ENCODE measurements at regions not wholly inside any gene's neighbourhood (a gene's known extent, or its start where the extent isn't known, plus 50 kb on each side); places are given as distances from the start of the nearest gene placed in this dataset.

- Mint-ChIP-seq H3K4me3 (no peak overlapping the region), H3K4me1 (peaks cover 6% of the 10 kb centered on the region), H3K27ac (no peak overlapping the region), H3K9me3 (no peaks in the 10 kb centered on the region), H3K27me3 (ENCODE audit: insufficient read depth, low read depth) (no peaks in the 10 kb centered on the region), H3K36me3 (no peaks in the 10 kb centered on the region)
- Histone ChIP-seq H3K4me2 (no peak overlapping the region), H3K4me3 (no peak overlapping the region), H3K27me3 (peaks cover 53% of the 10 kb centered on the region), H3K36me3 (no peaks in the 10 kb centered on the region), H3K9me3 (ENCODE audit: low read depth) (no peaks in the 10 kb centered on the region), H3K79me2 (ENCODE audit: low read depth) (no peaks in the 10 kb centered on the region), H3F3A (ENCODE audit: low read depth) (no peaks in the 10 kb centered on the region), H2AFZ (replicated peaks) (no peak overlapping the region), H3K27ac (no peak overlapping the region), H4K20me1 (ENCODE audit: low read depth) (peaks cover 5% of the 10 kb centered on the region), H3K9ac (no peak overlapping the region), H3K4me1 (peaks cover 12% of the 10 kb centered on the region)
- TF ChIP-seq CTCF (IDR thresholded peaks at IDR 0.05) (no peak), EZH2phosphoT487 (IDR thresholded peaks at IDR 0.05) (no peak), EZH2 (IDR thresholded peaks at IDR 0.05) (no peak)
- no peak for DNase-seq (ENCODE audit: low spot score)
Observed at GRCh38 chr12:80032946-80033345, 66.4 kb upstream of the OTOGL start.

DNA sequence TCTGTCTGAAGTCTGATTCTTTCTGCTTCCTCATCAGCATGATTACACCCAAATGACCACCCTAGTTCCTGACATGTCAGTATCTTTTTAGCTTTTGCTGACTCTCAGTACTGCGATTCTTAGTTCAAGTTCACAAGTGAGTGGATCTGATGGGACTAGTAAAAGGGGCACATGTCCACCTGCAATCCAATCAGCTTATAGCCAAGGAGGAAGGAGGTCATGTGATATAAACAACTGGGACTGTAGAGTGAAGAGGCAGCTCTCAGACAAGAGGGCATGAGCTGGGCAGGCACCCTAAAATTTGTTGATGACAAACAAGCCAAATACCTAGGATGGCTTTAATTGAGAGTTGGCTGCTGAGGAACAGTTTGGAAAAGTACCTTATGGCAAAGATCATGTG lies 68.1 kb upstream of the OTOGL start:
- no peak overlapping the region for H3K27ac ChIP-seq

GRCh38 chr12:80025638-80026037 lies 73.7 kb upstream of the OTOGL start:
- H3K36me3 ChIP-seq, result no peaks in the 10 kb centered on the region
- no peaks in the 10 kb centered on the region for H3K27me3 ChIP-seq
- H4K20me1 ChIP-seq (ENCODE audit: low read depth), result no peaks in the 10 kb centered on the region
- H3K9me3 ChIP-seq (ENCODE audit: low read depth), result no peaks in the 10 kb centered on the region
- no peak overlapping the region for H3K9ac ChIP-seq
- H3K27ac ChIP-seq, result no peak overlapping the region
- Mint-ChIP-seq H3K9me3 (peaks cover 4% of the 10 kb centered on the region), H3K36me3 (no peaks in the 10 kb centered on the region), H3K4me3 (no peak overlapping the region), H3K27me3 (ENCODE audit: insufficient read depth, low read depth) (no peaks in the 10 kb centered on the region), H3K27ac (no peak overlapping the region), H3K4me1 (no peaks in the 10 kb centered on the region)
- no peak overlapping the region for H2AFZ ChIP-seq (replicated peaks)
- H3K4me3 ChIP-seq, result no peak overlapping the region
- TF ChIP-seq EZH2 (IDR thresholded peaks at IDR 0.05) (no peak), EZH2phosphoT487 (IDR thresholded peaks at IDR 0.05) (no peak), CTCF (IDR thresholded peaks at IDR 0.05) (no peak)
- H3K4me2 ChIP-seq, result no peak overlapping the region
- no peaks in the 10 kb centered on the region for H3K4me1 ChIP-seq
- no peaks in the 10 kb centered on the region for H3F3A ChIP-seq (ENCODE audit: low read depth)
- no peak for DNase-seq (ENCODE audit: low spot score)
- no peaks in the 10 kb centered on the region for H3K79me2 ChIP-seq (ENCODE audit: low read depth)

More for the DNA sequence above, 68.1 kb upstream of the OTOGL start:
- Histone ChIP-seq H4K20me1 (ENCODE audit: low read depth) (peaks cover 5% of the 10 kb centered on the region), H3K4me3 (no peak overlapping the region), H3F3A (ENCODE audit: low read depth) (no peaks in the 10 kb centered on the region), H3K4me1 (peaks cover 12% of the 10 kb centered on the region), H3K4me2 (no peak overlapping the region), H3K79me2 (ENCODE audit: low read depth) (no peaks in the 10 kb centered on the region), H3K36me3 (no peaks in the 10 kb centered on the region), H2AFZ (replicated peaks) (no peak overlapping the region), H3K9me3 (ENCODE audit: low read depth) (no peaks in the 10 kb centered on the region), H3K9ac (no peak overlapping the region), H3K27me3 (peaks cover 36% of the 10 kb centered on the region)
- Mint-ChIP-seq H3K4me1 (peaks cover 6% of the 10 kb centered on the region), H3K27ac (no peak overlapping the region), H3K9me3 (no peaks in the 10 kb centered on the region), H3K27me3 (ENCODE audit: insufficient read depth, low read depth) (no peaks in the 10 kb centered on the region), H3K4me3 (no peak overlapping the region), H3K36me3 (no peaks in the 10 kb centered on the region)
- no peak for TF ChIP-seq CTCF (IDR thresholded peaks at IDR 0.05)
- TF ChIP-seq EZH2phosphoT487 (IDR thresholded peaks at IDR 0.05), result no peak
- no peak for DNase-seq (ENCODE audit: low spot score)

DNA sequence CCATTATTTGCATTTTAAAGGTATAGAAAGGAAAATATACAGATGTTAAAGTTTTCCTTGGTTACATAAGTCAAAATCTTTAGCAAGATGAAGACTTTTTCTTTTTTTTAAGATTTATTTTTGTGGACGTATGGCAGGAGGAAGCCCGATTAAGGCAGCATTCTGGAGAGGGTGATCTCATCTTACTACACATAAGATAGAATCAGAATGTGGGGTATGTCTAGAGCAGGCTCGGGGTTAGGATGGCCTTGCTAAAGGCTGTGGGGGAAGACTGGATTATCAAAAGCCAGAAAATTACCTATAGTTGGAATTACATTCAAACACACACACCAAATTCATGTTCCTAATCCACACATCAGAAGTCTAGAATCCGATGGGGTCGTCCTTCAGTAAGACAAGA lies 79.6 kb upstream of the OTOGL start:
- Mint-ChIP-seq H3K4me3 (no peak overlapping the region), H3K9me3 (no peaks in the 10 kb centered on the region), H3K27me3 (ENCODE audit: insufficient read depth, low read depth) (no peaks in the 10 kb centered on the region), H3K4me1 (peaks cover 4% of the 10 kb centered on the region), H3K27ac (no peak overlapping the region), H3K36me3 (no peaks in the 10 kb centered on the region)
- no peak for DNase-seq (ENCODE audit: low spot score)
- H3K4me3 ChIP-seq, result no peak overlapping the region
- no peaks in the 10 kb centered on the region for H4K20me1 ChIP-seq (ENCODE audit: low read depth)
- no peak for TF ChIP-seq CTCF (IDR thresholded peaks at IDR 0.05)
- no peak overlapping the region for H2AFZ ChIP-seq (replicated peaks)
- no peaks in the 10 kb centered on the region for H3K4me1 ChIP-seq
- no peak overlapping the region for H3K9ac ChIP-seq
- no peaks in the 10 kb centered on the region for H3K79me2 ChIP-seq (ENCODE audit: low read depth)
- no peak overlapping the region for H3K27ac ChIP-seq
- H3K9me3 ChIP-seq (ENCODE audit: low read depth), result no peaks in the 10 kb centered on the region
- no peaks in the 10 kb centered on the region for H3K27me3 ChIP-seq
- H3F3A ChIP-seq (ENCODE audit: low read depth), result no peaks in the 10 kb centered on the region
- no peak overlapping the region for H3K4me2 ChIP-seq
- no peaks in the 10 kb centered on the region for H3K36me3 ChIP-seq

All from neural progenitor cell (in vitro differentiated cells).